NT2/D1 (cell line): ENCODE measurements at regions not wholly inside any gene's neighbourhood (a gene's known extent, or its start where the extent isn't known, plus 50 kb on each side); places are given as distances from the start of the nearest gene placed in this dataset.

Source experiments
- DNase-seq: peaks from one replicate; pipeline ENCODE4 v3.0.0-alpha.2; 2011; ENCODE audit warnings: low read depth, low spot score
- H3K27me3 ChIP-seq: 2 replicates; pipeline ENCODE4 v1.6.0; 2011; ENCODE audit warnings: mild to moderate bottlenecking; ENCODE audit not compliant: insufficient read length, insufficient read depth
- H3K36me3 ChIP-seq: 2 replicates; pipeline ENCODE4 v1.6.1; 2011; ENCODE audit warnings: mild to moderate bottlenecking, low read length, mixed read lengths; ENCODE audit not compliant: insufficient read depth, insufficient read length
- H3K4me1 ChIP-seq: 2 replicates; pipeline ENCODE4 v1.5.1; 2011; ENCODE audit not compliant: insufficient read depth, insufficient read length
- H3K4me3 ChIP-seq: 2 replicates; pipeline ENCODE4 v1.5.1; 2011; ENCODE audit warnings: low read depth; ENCODE audit not compliant: insufficient read length
- H3K9ac ChIP-seq: 2 replicates; pipeline ENCODE4 v1.6.0; 2011; ENCODE audit warnings: low read depth; ENCODE audit not compliant: insufficient read length
- H3K9me3 ChIP-seq: 2 replicates; pipeline ENCODE4 v1.5.1; 2011; ENCODE audit warnings: mild to moderate bottlenecking, low read length; ENCODE audit not compliant: insufficient read depth
- SUZ12 ChIP-seq: IDR thresholded peaks from 2 replicates; pipeline ENCODE4 v1.6.1; 2011; ENCODE audit not compliant: insufficient read length, insufficient read depth; ENCODE audit errors: extremely low read depth
- YY1 ChIP-seq: IDR thresholded peaks from 2 replicates; pipeline ENCODE4 v1.6.1; 2011; ENCODE audit not compliant: insufficient read length, insufficient read depth
- ZNF274 ChIP-seq: IDR thresholded peaks from 2 replicates; pipeline ENCODE4 v1.6.1; 2011; ENCODE audit warnings: mild to moderate bottlenecking, low read depth, low read length

- no peak for DNase-seq
- no peak for TF ChIP-seq ZNF274
- TF ChIP-seq SUZ12, result no peak
- TF ChIP-seq YY1, result no peak
- Histone ChIP-seq H3K4me1 (no peaks in the 10 kb centered on the region), H3K9me3 (peaks cover 11% of the 10 kb centered on the region; the same call in 1 of the 2 replicates), H3K36me3 (no peaks in the 10 kb centered on the region), H3K4me3 (no peak overlapping the region), H3K27me3 (no peaks in the 10 kb centered on the region), H3K9ac (no peak overlapping the region)
Observed at GRCh38 chr13:81334481-81334880, 993.6 kb upstream of the SPRY2 start.

DNA sequence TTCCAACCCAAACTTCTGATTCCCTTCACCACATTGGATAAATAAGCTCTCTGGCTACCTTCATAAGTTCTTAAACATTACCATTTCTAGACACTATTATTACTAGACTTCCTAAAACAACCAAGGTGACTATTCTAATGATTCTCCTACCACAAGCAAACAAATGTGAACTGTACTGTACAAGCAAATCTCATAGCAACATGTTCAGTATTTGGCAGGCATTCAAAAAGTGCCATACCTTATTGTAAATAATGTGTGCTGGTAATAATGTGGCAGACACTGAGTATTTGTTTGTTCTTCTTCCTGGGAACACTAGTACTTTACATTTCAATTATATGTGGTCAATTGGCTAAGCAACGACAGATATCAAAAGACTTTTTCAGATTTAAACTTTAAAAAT is 986.0 kb upstream of the SPRY2 start:
- no peak for TF ChIP-seq YY1
- TF ChIP-seq SUZ12, result no peak
- TF ChIP-seq ZNF274, result no peak
- no peak overlapping the region for H3K4me3 ChIP-seq
- H3K4me1 ChIP-seq, result no peaks in the 10 kb centered on the region
- H3K9me3 ChIP-seq, result peaks cover 11% of the 10 kb centered on the region; the same call in 1 of the 2 replicates
- no peak for DNase-seq
- H3K9ac ChIP-seq, result no peak overlapping the region
- H3K36me3 ChIP-seq, result no peaks in the 10 kb centered on the region
- no peaks in the 10 kb centered on the region for H3K27me3 ChIP-seq

DNA sequence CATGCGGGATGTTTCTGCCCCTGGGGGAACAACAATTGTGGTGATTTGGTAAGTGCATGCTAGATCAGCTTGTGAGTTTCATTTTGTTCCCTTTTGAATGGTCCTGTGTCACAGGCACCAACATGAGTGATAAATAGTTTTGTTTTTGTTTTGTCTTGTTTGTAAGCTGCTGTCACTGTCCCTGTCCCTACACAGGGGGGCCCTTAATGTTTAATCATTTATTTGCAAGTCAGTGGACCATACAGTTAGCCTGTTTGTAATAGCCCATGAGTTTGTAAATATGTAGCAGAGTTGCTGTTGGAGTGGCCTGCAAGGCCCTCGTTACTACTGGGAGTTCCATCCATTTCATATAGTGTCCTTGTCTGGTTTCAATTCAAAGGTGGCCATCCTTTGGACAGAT is 979.6 kb upstream of the SPRY2 start:
- Histone ChIP-seq H3K36me3 (no peaks in the 10 kb centered on the region), H3K4me1 (no peaks in the 10 kb centered on the region), H3K27me3 (no peaks in the 10 kb centered on the region), H3K4me3 (no peak overlapping the region), H3K9me3 (no peaks in the 10 kb centered on the region), H3K9ac (no peak overlapping the region)
- no peak for TF ChIP-seq ZNF274
- TF ChIP-seq SUZ12, result no peak
- TF ChIP-seq YY1, result no peak
- no peak for DNase-seq

- Histone ChIP-seq H3K4me1 (no peaks in the 10 kb centered on the region), H3K9ac (no peak overlapping the region), H3K27me3 (no peaks in the 10 kb centered on the region), H3K4me3 (no peak overlapping the region), H3K9me3 (no peaks in the 10 kb centered on the region), H3K36me3 (no peaks in the 10 kb centered on the region)
- no peak for TF ChIP-seq ZNF274
- no peak for TF ChIP-seq SUZ12
- TF ChIP-seq YY1, result no peak
- no peak for DNase-seq
Observed at GRCh38 chr13:81319351-81319750, 978.4 kb upstream of the SPRY2 start.

GRCh38 chr13:81318231-81319019 is 977.5 kb upstream of the SPRY2 start:
- Histone ChIP-seq H3K36me3 (no peaks in the 10 kb centered on the region), H3K27me3 (no peaks in the 10 kb centered on the region), H3K9ac (no peak overlapping the region), H3K4me1 (no peaks in the 10 kb centered on the region), H3K9me3 (no peaks in the 10 kb centered on the region), H3K4me3 (no peak overlapping the region)
- TF ChIP-seq ZNF274 (no peak), SUZ12 (no peak), YY1 (no peak)
- DNase-seq, result no peak

DNA sequence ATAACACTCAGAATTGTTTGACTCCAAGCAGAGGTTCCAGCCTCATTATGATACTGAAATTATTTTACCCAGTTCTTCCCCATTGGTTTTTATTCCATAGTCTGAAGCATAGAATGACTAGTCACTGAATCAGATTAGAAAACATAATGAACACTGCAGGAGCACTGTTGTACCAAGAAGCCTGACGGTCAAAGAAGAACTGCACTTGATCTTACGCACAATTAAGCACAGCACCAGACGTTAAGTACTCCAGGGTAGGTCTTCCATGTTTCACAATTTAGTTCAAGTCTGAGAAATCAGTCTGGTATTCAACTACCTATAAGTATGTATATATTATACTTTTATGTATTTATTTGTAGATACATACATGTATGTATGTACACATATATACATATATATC is 973.5 kb upstream of the SPRY2 start:
- Histone ChIP-seq H3K4me3 (no peak overlapping the region), H3K27me3 (no peaks in the 10 kb centered on the region), H3K36me3 (no peaks in the 10 kb centered on the region), H3K4me1 (no peaks in the 10 kb centered on the region), H3K9me3 (no peaks in the 10 kb centered on the region), H3K9ac (no peak overlapping the region)
- no peak for DNase-seq
- TF ChIP-seq YY1 (no peak), SUZ12 (no peak), ZNF274 (no peak)

- H3K36me3 ChIP-seq, result no peaks in the 10 kb centered on the region
- H3K9me3 ChIP-seq, result no peaks in the 10 kb centered on the region
- no peak overlapping the region for H3K9ac ChIP-seq
- DNase-seq, result no peak
- H3K4me3 ChIP-seq, result no peak overlapping the region
- no peaks in the 10 kb centered on the region for H3K4me1 ChIP-seq
- TF ChIP-seq SUZ12 (no peak), ZNF274 (no peak), YY1 (no peak)
- no peaks in the 10 kb centered on the region for H3K27me3 ChIP-seq
Observed at GRCh38 chr13:81305928-81306327, 965.0 kb upstream of the SPRY2 start.
